GM19324 (cell line): ENCODE measurements at regions not wholly inside any gene's neighbourhood (a gene's known extent, or its start where the extent isn't known, plus 50 kb on each side); places are given as distances from the start of the nearest gene placed in this dataset.

Source experiments
- ATAC-seq: cut with Tn5 transposase; IDR thresholded peaks from one replicate; pipeline ENCODE4 v1.9.1; 2021; ENCODE audit warnings: mild to moderate bottlenecking, moderate library complexity; ENCODE audit not compliant: unreplicated experiment, low FRiP score

DNA sequence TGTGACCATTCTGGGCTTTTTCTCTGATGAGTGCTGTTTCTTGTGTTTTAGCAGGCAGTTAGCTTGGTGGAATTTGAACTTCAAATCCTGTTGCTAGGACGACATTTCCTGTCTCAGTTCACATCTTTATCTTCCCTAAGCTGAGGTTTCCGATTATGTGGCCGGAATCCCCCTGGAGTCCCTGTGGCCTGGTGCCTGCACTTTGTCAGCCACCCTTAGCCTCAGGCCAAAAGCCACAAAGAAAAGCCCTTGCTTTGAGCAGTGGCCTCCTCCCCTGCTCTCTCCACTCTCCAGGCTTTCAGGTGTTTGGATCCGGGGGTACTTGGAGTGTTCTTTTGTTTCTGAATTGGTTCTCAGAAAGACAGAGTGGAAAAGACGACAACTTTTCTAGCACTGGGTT, 59.9 kb upstream of the PMEPA1 start:
- ATAC-seq = no peak

DNA sequence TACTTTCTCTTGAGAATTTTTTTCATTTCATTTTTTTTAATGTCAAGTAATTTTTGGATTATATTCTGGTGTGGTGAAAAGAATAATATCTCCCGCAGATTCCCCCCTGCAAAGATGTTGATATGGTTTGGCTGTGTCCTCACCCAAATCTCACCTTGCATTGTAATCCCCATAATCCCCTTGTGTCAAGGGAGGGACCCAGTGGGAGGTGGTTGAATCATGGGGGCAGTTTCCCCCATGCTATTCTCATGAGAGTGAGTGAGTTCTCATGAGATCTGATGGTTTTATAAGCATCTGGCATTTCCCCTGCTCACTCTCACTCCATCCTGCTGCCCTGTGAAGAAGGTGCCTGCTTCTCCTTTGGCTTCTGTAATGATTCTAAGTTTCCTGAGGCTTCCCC, 58.7 kb upstream of the PMEPA1 start:
- ATAC-seq = no peak

DNA sequence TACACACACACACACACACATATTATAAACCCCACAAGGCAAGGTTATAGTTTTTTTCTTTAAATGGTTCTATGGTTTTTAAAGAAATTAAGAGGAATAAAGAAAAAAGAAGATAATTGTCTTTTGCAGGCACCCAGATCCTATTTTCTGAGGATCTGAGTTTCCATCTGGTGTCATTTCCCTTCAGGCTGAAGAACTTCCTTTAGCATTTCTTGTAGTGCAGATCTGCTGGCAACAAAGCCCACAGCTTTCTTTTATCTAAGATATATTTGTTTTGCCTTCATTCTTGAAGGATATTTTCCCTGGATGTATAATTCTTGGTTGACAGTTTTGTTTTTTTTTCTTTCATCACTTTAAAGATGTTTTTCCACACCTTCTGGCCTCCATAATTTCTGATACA, 57.6 kb upstream of the PMEPA1 start:
- no peak for ATAC-seq

DNA sequence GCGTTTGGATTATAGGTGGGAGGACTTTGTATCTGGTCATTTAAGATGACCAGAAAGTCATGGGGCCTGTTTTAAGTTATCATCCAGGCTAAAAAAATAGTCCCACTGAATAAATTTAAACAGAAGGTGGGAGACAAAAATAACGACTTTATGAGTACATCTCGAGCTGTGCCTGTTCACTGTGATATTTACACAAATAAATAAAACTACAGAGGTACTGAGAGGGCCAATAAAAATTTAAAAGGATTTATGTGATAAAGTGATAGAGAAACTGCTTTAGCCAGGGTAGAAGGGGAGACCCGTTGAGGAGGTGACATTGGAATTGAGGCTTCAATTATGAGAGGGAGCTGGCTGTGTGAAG, 53.4 kb upstream of the PMEPA1 start:
- ATAC-seq = no peak

DNA sequence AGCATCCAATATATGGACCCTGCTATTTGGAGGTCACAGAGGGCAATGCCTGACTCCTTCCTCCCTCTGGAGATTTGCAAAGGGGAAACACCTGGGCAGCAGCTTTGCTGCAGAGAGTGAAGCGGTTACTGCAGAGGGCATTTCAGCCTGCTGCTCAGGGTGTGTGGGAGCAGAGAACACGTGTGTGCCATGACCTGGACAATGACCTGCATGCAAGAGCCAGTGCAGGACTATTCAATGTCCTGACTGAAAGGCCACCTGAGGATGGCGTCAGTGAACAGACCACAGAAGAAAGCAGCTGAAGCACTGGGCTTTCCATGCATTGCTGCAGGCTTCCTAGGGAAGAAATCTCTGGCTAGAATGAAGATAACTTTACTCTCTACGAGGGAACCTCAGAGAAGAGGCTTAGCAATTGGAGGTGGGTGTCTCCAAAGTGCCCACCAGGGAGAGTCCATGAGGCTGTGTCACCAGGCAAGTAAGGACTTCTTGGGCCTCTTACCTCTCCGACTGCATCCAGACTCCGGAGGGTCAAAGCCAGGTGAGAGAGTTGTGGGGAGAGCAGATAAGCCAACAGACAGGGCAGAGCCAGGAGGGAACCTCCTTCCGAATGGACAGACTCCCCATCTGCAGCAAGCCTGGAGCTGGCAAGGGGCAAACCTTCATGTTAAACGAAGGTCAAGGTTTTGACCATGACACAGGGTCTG, 52.9 kb upstream of the PMEPA1 start:
- no peak for ATAC-seq

DNA sequence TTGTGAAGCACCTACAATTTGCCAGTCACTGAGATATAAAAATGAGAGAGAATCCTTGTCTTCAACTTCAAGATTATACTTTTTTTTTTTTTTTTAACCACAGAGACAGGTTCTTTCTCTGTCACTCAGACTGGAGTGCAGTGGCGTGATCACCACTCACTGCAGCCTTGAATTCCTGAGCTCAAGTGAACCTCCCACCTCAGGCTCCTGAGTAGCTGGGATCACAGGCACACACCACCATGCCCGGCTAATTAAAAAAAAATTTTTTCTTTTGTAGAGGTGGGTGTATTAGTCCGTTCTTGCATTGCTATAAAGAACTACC, 51.6 kb upstream of the PMEPA1 start:
- no peak for ATAC-seq

DNA sequence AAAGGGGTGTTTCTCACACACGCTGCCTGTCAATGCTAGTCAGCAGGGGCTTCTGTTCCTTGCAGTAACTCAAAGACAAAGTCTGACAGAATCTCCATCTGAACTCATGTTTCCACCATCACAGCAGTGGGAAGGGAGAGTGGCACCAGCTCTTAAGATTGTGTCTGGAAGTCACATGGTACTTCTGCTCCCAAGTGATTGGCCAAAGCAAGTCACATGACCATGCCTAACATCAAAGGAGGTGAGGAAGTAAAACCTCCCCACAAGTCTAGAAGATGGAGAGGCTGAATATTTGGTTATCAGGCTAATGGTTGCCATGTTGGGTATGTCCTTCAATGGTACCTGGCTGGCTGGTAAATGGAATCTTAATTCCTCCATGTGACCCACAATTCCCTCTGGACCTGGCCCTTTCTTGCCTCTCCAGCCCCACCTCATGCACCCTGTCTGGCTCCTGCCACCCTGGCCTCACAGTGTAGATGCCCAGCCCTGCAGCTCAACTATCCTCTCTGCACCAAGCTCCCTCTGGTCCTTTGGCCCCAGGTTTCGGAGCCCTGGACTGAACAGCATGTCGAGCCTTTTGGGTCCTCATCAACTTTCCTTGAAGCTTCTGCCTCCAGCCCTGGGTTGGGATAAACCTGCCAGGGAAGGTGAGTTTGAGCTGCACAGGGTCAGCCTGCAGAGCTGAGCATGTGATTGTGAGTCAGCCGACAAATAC, 51.0 kb upstream of the PMEPA1 start:
- no peak for ATAC-seq

DNA sequence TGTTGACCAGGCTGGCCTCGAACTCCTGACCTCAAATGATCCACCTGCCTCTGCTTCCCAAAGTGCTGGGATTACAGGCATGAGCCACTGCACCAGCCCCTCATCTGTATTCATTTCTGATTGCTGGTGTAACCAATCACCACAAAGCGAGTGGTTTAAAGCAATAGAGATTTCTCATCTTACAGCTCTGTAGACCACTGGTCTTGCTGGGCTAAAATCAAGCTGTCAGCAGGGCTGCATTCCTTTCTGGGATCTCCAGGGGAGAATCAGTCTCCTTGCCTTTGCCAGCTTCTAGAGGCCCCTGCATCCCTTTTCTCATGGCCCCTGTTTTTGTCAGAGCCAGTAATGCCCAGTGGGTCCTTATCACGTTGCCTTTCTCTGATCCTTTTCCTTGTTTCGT, 49.9 kb upstream of the PMEPA1 start:
- ATAC-seq = no peak
